IMR-90 (cell line): ENCODE measurements at regions not wholly inside any gene's neighbourhood (a gene's known extent, or its start where the extent isn't known, plus 50 kb on each side); places are given as distances from the start of the nearest gene placed in this dataset.

ENCODE experiments used
- ATAC-seq: fragments of 200-7000 bp; cut with Tn5 transposase; 2 replicates; pipeline ENCODE4 v1.9.1; 2020; ENCODE audit warnings: low read depth, mild to moderate bottlenecking, moderate library complexity
- BruUV-seq: library from RNA; stranded (reverse); fragments of 400-500 nt; replicated peaks from 2 replicates; lab custom pipeline; 2021; lab: Mats Ljungman, UMichigan
- CTCF ChIA-PET: fragments of 300-600 bp; formaldehyde crosslinking; extraction: SDS; loops from one replicate; lab custom pipeline; 2021; ENCODE audit warnings: antibody characterized with exemption; lab: Yijun Ruan, JAX
- POLR2A ChIA-PET: fragments of 300-600 bp; sonication (Branson Sonifier 250); formaldehyde crosslinking; loops from one replicate; lab custom pipeline; 2022; ENCODE audit warnings: antibody characterized with exemption; ENCODE audit not compliant: unreplicated experiment; lab: Charles Lee
- DNase-seq: peaks from one replicate; pipeline ENCODE4 v3.0.0; 2013
- H2AFZ ChIP-seq: replicated peaks from 2 replicates; pipeline ENCODE3; 2013; ENCODE audit warnings: low read length, mild to moderate bottlenecking; ENCODE audit not compliant: poor library complexity
- H2AK5ac ChIP-seq: 2 replicates; pipeline ENCODE4 v1.6.1; 2013; ENCODE audit warnings: low read depth, low read length, inconsistent platforms
- H2AK9ac ChIP-seq: replicated peaks from 2 replicates; pipeline ENCODE3; 2013; ENCODE audit warnings: mild to moderate bottlenecking, low read depth, low read length, moderate library complexity; ENCODE audit not compliant: poor library complexity
- H2BK120ac ChIP-seq: 2 replicates; pipeline ENCODE4 v1.6.1; 2013; ENCODE audit warnings: low read depth, low read length, inconsistent platforms
- H2BK15ac ChIP-seq: 3 replicates; pipeline ENCODE4 v1.6.1; 2013; ENCODE audit warnings: low read depth, low read length, inconsistent platforms
- H2BK20ac ChIP-seq: 2 replicates; pipeline ENCODE4 v1.6.1; 2013; ENCODE audit warnings: low read depth, mild to moderate bottlenecking, inconsistent platforms, low read length, moderate library complexity
- H2BK5ac ChIP-seq: 2 replicates; pipeline ENCODE4 v1.6.1; 2013; ENCODE audit warnings: mild to moderate bottlenecking, low read depth, low read length, inconsistent platforms; ENCODE audit not compliant: poor library complexity, severe bottlenecking
- H3K14ac ChIP-seq: replicated peaks from 2 replicates; pipeline ENCODE4 v1.6.1; 2013; ENCODE audit warnings: low read depth, low read length, inconsistent platforms
- H3K18ac ChIP-seq: 2 replicates; pipeline ENCODE4 v1.6.1; 2013; ENCODE audit warnings: low read depth, low read length, control low read depth
- H3K23ac ChIP-seq: 2 replicates; pipeline ENCODE4 v1.6.1; 2013; ENCODE audit warnings: low read depth, low read length, inconsistent platforms
- H3K27ac ChIP-seq: 2 replicates; pipeline ENCODE4 v1.5.1; 2013; ENCODE audit warnings: mild to moderate bottlenecking, control low read depth, low read length; ENCODE audit not compliant: insufficient read depth
- H3K27me3 ChIP-seq: 2 replicates; pipeline ENCODE4 v1.6.1; 2013; ENCODE audit warnings: low read length; ENCODE audit not compliant: control insufficient read depth, insufficient read depth
- H3K36me3 ChIP-seq: 2 replicates; pipeline ENCODE4 v1.6.1; 2013; ENCODE audit warnings: low read length, mixed read lengths; ENCODE audit not compliant: control insufficient read depth, insufficient read depth
- H3K4ac ChIP-seq: 2 replicates; pipeline ENCODE4 v1.6.1; 2013; ENCODE audit warnings: low read depth, low read length, inconsistent platforms
- H3K4me1 ChIP-seq: 2 replicates; pipeline ENCODE4 v1.6.1; 2013; ENCODE audit warnings: low read length, mixed read lengths; ENCODE audit not compliant: control insufficient read depth, insufficient read depth
- H3K4me2 ChIP-seq: 2 replicates; pipeline ENCODE4 v1.6.1; 2013; ENCODE audit warnings: low read depth, mild to moderate bottlenecking, control low read depth, low read length, moderate library complexity
- H3K4me3 ChIP-seq: 2 replicates; pipeline ENCODE4 v1.5.1; 2013; ENCODE audit warnings: low read depth, mild to moderate bottlenecking, control low read depth, low read length, moderate library complexity; ENCODE audit not compliant: insufficient read depth
- H3K56ac ChIP-seq: 2 replicates; pipeline ENCODE4 v1.6.1; 2013; ENCODE audit warnings: low read length, inconsistent platforms; ENCODE audit not compliant: insufficient read depth; ENCODE audit errors: extremely low read depth
- H3K79me1 ChIP-seq, 2 experiments: 2 replicates each; pipeline ENCODE4 v1.6.1; 2013; ENCODE audit warnings: low read length in 2 of 2, inconsistent platforms in 1 of 2, low read depth in 1 of 2
- H3K9ac ChIP-seq: 2 replicates; pipeline ENCODE4 v1.6.1; 2013; ENCODE audit warnings: low read depth, low read length, control low read depth
- H3K9me1 ChIP-seq: 2 replicates; pipeline ENCODE4 v1.6.1; 2013; ENCODE audit warnings: low read length, inconsistent platforms; ENCODE audit not compliant: insufficient read depth
- H3K9me3 ChIP-seq: 2 replicates; pipeline ENCODE4 v1.6.1; 2013; ENCODE audit warnings: low read length; ENCODE audit not compliant: control insufficient read depth, insufficient read depth
- H4K20me1 ChIP-seq: 2 replicates; pipeline ENCODE4 v1.6.1; 2013; ENCODE audit warnings: low read length, inconsistent platforms; ENCODE audit not compliant: insufficient read depth
- H4K5ac ChIP-seq: 2 replicates; pipeline ENCODE4 v1.6.1; 2013; ENCODE audit warnings: mild to moderate bottlenecking, low read depth, low read length, control low read depth
- H4K8ac ChIP-seq, 2 experiments: 2 replicates each; pipeline ENCODE4 v1.6.1; 2013; ENCODE audit warnings: low read depth in 2 of 2, low read length in 2 of 2, control low read depth in 1 of 2, inconsistent platforms in 1 of 2
- H4K91ac ChIP-seq: 2 replicates; pipeline ENCODE4 v1.6.1; 2013; ENCODE audit warnings: low read depth, low read length, inconsistent platforms; ENCODE audit not compliant: insufficient read depth
- BHLHE40 ChIP-seq: fragments of 150-350 bp; IDR thresholded peaks from 2 replicates; pipeline ENCODE4 v1.6.1; 2016; ENCODE audit warnings: mild to moderate bottlenecking, low read depth, low read length
- CEBPB ChIP-seq: IDR thresholded peaks from 2 replicates; pipeline ENCODE4 v1.6.1; 2012; ENCODE audit warnings: low read depth, low read length, improper control_type of control experiment
- CHD1 ChIP-seq: IDR thresholded peaks from 2 replicates; pipeline ENCODE4 v1.6.1; 2012; ENCODE audit warnings: low read depth, low read length, improper control_type of control experiment
- CTCF ChIP-seq: conservative IDR thresholded peaks from 2 replicates; pipeline ENCODE4 v1.5.1; 2012; ENCODE audit warnings: mild to moderate bottlenecking, low read depth, low read length, improper control_type of control experiment
- ELK1 ChIP-seq: fragments of 150-350 bp; IDR thresholded peaks from 2 replicates; pipeline ENCODE4 v1.6.1; 2016; ENCODE audit warnings: low read depth, mild to moderate bottlenecking, low read length, moderate library complexity, borderline replicate concordance
- FOS ChIP-seq: fragments of 150-350 bp; IDR thresholded peaks from 2 replicates; pipeline ENCODE4 v1.6.1; 2016; ENCODE audit warnings: low read depth, low read length
- MAFK ChIP-seq: IDR thresholded peaks from 2 replicates; pipeline ENCODE4 v1.6.1; 2012; ENCODE audit warnings: low read depth, low read length, improper control_type of control experiment
- MAZ ChIP-seq: IDR thresholded peaks from 2 replicates; pipeline ENCODE4 v1.6.1; 2012; ENCODE audit warnings: low read depth, mild to moderate bottlenecking, low read length, improper control_type of control experiment, moderate library complexity, borderline replicate concordance
- MXI1 ChIP-seq: IDR thresholded peaks from 2 replicates; pipeline ENCODE4 v1.6.1; 2012; ENCODE audit warnings: low read depth, mild to moderate bottlenecking, low read length, moderate library complexity, borderline replicate concordance
- NFE2L2 ChIP-seq: fragments of 150-350 bp; IDR thresholded peaks from 2 replicates; pipeline ENCODE4 v1.6.1; 2016; ENCODE audit warnings: low read depth, mild to moderate bottlenecking, low read length
- POLR2A ChIP-seq: IDR thresholded peaks from 2 replicates; pipeline ENCODE4 v1.6.1; 2012; ENCODE audit warnings: mild to moderate bottlenecking, low read depth, low read length
- RAD21 ChIP-seq: IDR thresholded peaks from 2 replicates; pipeline ENCODE4 v1.6.1; 2012; ENCODE audit warnings: low read length, improper control_type of control experiment
- RCOR1 ChIP-seq: IDR thresholded peaks from 2 replicates; pipeline ENCODE4 v1.6.1; 2012; ENCODE audit warnings: mild to moderate bottlenecking, low read length, improper control_type of control experiment; ENCODE audit not compliant: insufficient replicate concordance
- RFX5 ChIP-seq: IDR thresholded peaks from 2 replicates; pipeline ENCODE4 v1.8.0; 2012; ENCODE audit warnings: low read depth, mild to moderate bottlenecking, low read length, moderate library complexity
- SMC3 ChIP-seq: fragments of 150-350 bp; IDR thresholded peaks from 2 replicates; pipeline ENCODE4 v1.6.1; 2016; ENCODE audit warnings: low read depth, mild to moderate bottlenecking, antibody characterized with exemption, low read length, moderate library complexity
- USF2 ChIP-seq: fragments of 150-350 bp; IDR thresholded peaks from 2 replicates; pipeline ENCODE4 v1.6.1; 2017; ENCODE audit warnings: mild to moderate bottlenecking, antibody characterized with exemption, low read length, low read depth
- WGBS, 2 experiments: methylation state at CpG; one replicate each; pipeline versions ENCODE4 v1.1.5 to v1.1.7; 2013; ENCODE audit warnings: missing lambda C conversion rate in 2 of 2; ENCODE audit not compliant: insufficient read length in 1 of 2; ENCODE audit errors: extremely low coverage in 2 of 2; 5-methylcytosine and 5-hydroxymethylcytosine counted together
- dilution Hi-C: fragments of 300-500 bp; cut with HindIII; formaldehyde crosslinking; loops from one replicate; pipeline ENCODE4 v1.14.3; 2018; ENCODE audit warnings: low sequenced_read_pairs; ENCODE audit not compliant: unreplicated experiment
- in situ Hi-C: fragments of 300-500 bp; cut with MboI; formaldehyde crosslinking; loops from 3 replicates; pipeline ENCODE4 v1.14.3; 2019; ENCODE audit warnings: low sequenced_read_pairs, inconsistent platforms, mixed read lengths
- intact Hi-C: fragments of 100-400 bp; cut with micrococcal nuclease; formaldehyde crosslinking; loops from 2 replicates; pipeline ENCODE4 v1.10.0; 2022

- Histone ChIP-seq H3K9me1 (no peaks in the 10 kb centered on the region), H3K27ac (no peak overlapping the region), H3K4me1 (no peaks in the 10 kb centered on the region; the same call in 1 of the 2 replicates), H4K8ac (no peak overlapping the region), H3K18ac (no peak overlapping the region), H4K91ac (no peak overlapping the region), H2AK9ac (no peak overlapping the region), H2BK20ac (no peak overlapping the region), H4K5ac (no peak overlapping the region), H4K20me1 (no peaks in the 10 kb centered on the region), H3K23ac (no peak overlapping the region), H2BK5ac (no peak overlapping the region), H2BK15ac (no peak overlapping the region), H3K9me3 (no peaks in the 10 kb centered on the region), H2BK120ac (no peak overlapping the region), H3K36me3 (no peaks in the 10 kb centered on the region), H3K4ac (no peak overlapping the region), H3K56ac (no peak overlapping the region), H2AK5ac (no peak overlapping the region), H3K14ac (no peak overlapping the region), H3K4me2 (no peak overlapping the region), H3K4me3 (no peak overlapping the region), H2AFZ (no peak overlapping the region), H3K27me3 (peaks cover 4% of the 10 kb centered on the region; the same call in 1 of the 2 replicates), H3K9ac (no peak overlapping the region), H3K79me1 (no peaks in the 10 kb centered on the region)
- ChIA-PET POLR2A (no interaction called here), CTCF (no interaction called here)
- TF ChIP-seq RCOR1 (no peak), SMC3 (no peak), MAZ (no peak), FOS (no peak), MXI1 (no peak), CEBPB (no peak), ELK1 (no peak), RFX5 (no peak), RAD21 (no peak), USF2 (no peak), BHLHE40 (no peak), CTCF (no peak), CHD1 (no peak), POLR2A (no peak), MAFK (no peak), NFE2L2 (no peak)
- intact Hi-C loops (no loop called here), dilution Hi-C loops (no loop called here), in situ Hi-C loops (no loop called here)
- ATAC-seq = no peak
- BruUV-seq = no TSS peak
- WGBS, 2 experiments = 100% methylated on average over 1 of the region's 5 CpGs; no CpG with 5 or more reads in 1 of the 2 experiments
- DNase-seq = no peak
Measured at GRCh38 chr11:115926138-115926537, 421.9 kb upstream of the CADM1 start.
